Panc1 (cell line): ENCODE measurements at regions not wholly inside any gene's neighbourhood (a gene's known extent, or its start where the extent isn't known, plus 50 kb on each side); places are given as distances from the start of the nearest gene placed in this dataset.

ENCODE experiments used
- POLR2AphosphoS5 ChIP-seq: IDR thresholded peaks from 2 replicates; pipeline ENCODE4 v1.6.1; 2012; ENCODE audit warnings: mild to moderate bottlenecking, low read depth, low read length, moderate library complexity
- REST ChIP-seq, 2 experiments: IDR thresholded peaks; 2 replicates each; pipeline ENCODE4 v1.6.1; 2011 to 2012; ENCODE audit warnings: low read depth in 2 of 2, control low read depth in 1 of 2, low read length in 1 of 2, mild to moderate bottlenecking in 1 of 2, moderate library complexity in 1 of 2; ENCODE audit not compliant: insufficient read depth in 1 of 2
- SIN3A ChIP-seq: IDR thresholded peaks from 2 replicates; pipeline ENCODE4 v1.6.1; 2012; ENCODE audit warnings: low read depth, mild to moderate bottlenecking, low read length, moderate library complexity, borderline replicate concordance; ENCODE audit not compliant: insufficient read depth
- TCF7L2 ChIP-seq: IDR thresholded peaks from 2 replicates; pipeline ENCODE4 v1.6.1; 2011; ENCODE audit warnings: mild to moderate bottlenecking, low read depth, low read length, inconsistent platforms
- TF ChIP-seq, protein P1 (sequence below): fragments of 450-650 bp; IDR thresholded peaks from 2 replicates; pipeline ENCODE4 v1.5.1; 2017; ENCODE audit warnings: mild to moderate bottlenecking

DNA sequence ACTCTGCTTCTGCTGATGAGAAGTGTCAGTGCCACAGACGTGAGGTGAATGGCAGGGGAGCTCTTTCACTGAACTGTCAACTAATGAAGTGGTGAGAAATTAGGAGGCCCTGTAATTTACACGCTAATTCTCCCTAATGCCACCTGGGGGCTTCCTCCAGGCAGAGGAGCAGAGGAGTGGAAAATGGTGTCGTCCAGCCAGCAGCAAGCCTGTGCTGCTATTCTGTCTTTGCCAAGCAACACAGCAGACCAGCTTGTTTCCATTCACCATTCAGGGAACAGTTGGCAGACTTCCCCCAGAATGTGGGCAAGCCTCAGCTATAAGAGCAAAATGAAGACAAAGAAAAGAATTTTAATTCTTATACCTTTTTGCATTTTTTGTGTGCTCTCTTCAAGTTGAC is 245.2 kb upstream of the TET2 start:
- TF ChIP-seq SIN3A (no peak), POLR2AphosphoS5 (no peak), REST (IDR thresholded peaks at IDR 0.05; ENCODE audit: insufficient read depth in 1 of 2, low read depth in 2 of 2, low read length in 1 of 2) (no peak), TCF7L2 (no peak)
- TF ChIP-seq, protein P1, sequence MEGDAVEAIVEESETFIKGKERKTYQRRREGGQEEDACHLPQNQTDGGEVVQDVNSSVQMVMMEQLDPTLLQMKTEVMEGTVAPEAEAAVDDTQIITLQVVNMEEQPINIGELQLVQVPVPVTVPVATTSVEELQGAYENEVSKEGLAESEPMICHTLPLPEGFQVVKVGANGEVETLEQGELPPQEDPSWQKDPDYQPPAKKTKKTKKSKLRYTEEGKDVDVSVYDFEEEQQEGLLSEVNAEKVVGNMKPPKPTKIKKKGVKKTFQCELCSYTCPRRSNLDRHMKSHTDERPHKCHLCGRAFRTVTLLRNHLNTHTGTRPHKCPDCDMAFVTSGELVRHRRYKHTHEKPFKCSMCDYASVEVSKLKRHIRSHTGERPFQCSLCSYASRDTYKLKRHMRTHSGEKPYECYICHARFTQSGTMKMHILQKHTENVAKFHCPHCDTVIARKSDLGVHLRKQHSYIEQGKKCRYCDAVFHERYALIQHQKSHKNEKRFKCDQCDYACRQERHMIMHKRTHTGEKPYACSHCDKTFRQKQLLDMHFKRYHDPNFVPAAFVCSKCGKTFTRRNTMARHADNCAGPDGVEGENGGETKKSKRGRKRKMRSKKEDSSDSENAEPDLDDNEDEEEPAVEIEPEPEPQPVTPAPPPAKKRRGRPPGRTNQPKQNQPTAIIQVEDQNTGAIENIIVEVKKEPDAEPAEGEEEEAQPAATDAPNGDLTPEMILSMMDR, result no peak
